Lower leg skin (tissue), 4 donors: ENCODE measurements at regions not wholly inside any gene's neighbourhood (a gene's known extent, or its start where the extent isn't known, plus 50 kb on each side); places are given as distances from the start of the nearest gene placed in this dataset.

Experiments used
- DNase-seq, 2 donors: peaks; one replicate each; pipeline ENCODE4 v3.0.0-alpha.2; 2019; ENCODE audit warnings: low spot score in 2 of 2
- H3K4me3 ChIP-seq: fragments of 200-600 bp; sonication (generic); 2 replicates; pipeline ENCODE4 v1.5.1; 2017; ENCODE audit warnings: mild to moderate bottlenecking, low read depth; ENCODE audit not compliant: poor library complexity, severe bottlenecking
- POLR2A ChIP-seq, 2 donors: fragments of 450-650 bp; IDR thresholded peaks; one replicate each; pipeline ENCODE4 v1.6.1; 2016 to 2017; ENCODE audit warnings: antibody characterized with exemption in 2 of 2, mild to moderate bottlenecking in 1 of 2, moderate library complexity in 1 of 2
- WGBS, 2 donors: methylation state at CpG; one replicate each; pipeline ENCODE4 v1.1.5; 2018; 5-methylcytosine and 5-hydroxymethylcytosine counted together
- intact Hi-C: fragments of 100-400 bp; cut with DNase I; formaldehyde crosslinking; loops from one replicate; pipeline ENCODE4 v1.15.0; 2023; ENCODE audit warnings: low total_unique reads
- TF ChIP-seq, protein P1 (sequence below), 3 donors: fragments of 450-650 bp; IDR thresholded peaks; one replicate each; pipeline ENCODE4 v1.5.1; 2016; ENCODE audit warnings: antibody characterized with exemption in 3 of 3, mild to moderate bottlenecking in 3 of 3, moderate library complexity in 2 of 3

GRCh38 chr2:60252581-60253150, 300.8 kb downstream of the BCL11A start:
- no peak overlapping the region for H3K4me3 ChIP-seq
- intact Hi-C loops, result no loop called here
- DNase-seq, result no peak
- 49 to 66% methylated on average over 6 of the region's 6 CpGs for WGBS, 2 donors
- TF ChIP-seq POLR2A (IDR thresholded peaks at IDR 0.05), result no peak
- TF ChIP-seq, protein P1, sequence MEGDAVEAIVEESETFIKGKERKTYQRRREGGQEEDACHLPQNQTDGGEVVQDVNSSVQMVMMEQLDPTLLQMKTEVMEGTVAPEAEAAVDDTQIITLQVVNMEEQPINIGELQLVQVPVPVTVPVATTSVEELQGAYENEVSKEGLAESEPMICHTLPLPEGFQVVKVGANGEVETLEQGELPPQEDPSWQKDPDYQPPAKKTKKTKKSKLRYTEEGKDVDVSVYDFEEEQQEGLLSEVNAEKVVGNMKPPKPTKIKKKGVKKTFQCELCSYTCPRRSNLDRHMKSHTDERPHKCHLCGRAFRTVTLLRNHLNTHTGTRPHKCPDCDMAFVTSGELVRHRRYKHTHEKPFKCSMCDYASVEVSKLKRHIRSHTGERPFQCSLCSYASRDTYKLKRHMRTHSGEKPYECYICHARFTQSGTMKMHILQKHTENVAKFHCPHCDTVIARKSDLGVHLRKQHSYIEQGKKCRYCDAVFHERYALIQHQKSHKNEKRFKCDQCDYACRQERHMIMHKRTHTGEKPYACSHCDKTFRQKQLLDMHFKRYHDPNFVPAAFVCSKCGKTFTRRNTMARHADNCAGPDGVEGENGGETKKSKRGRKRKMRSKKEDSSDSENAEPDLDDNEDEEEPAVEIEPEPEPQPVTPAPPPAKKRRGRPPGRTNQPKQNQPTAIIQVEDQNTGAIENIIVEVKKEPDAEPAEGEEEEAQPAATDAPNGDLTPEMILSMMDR (IDR thresholded peaks at IDR 0.05), result no peak

DNA sequence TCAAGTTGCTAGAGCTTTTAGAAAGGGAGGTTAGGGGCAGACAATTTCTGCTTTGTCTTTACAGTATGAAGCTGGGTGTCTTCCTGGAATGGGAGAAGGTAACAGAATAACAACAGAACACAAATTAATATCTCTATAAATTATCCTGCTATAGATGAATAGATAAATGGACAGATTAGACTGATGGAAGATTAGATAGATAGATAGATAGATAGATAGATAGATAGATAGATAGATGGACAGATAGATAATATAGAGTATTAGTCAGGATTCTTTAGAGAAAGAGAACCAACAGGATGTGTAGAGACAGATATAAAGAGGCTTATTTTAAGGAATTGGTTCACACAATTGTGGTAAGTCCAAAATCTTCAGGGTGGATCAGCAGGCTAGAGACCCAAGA, 302.2 kb downstream of the BCL11A start:
- intact Hi-C loops, result no loop called here
- DNase-seq, result no peak
- H3K4me3 ChIP-seq, result no peak overlapping the region
- TF ChIP-seq POLR2A (IDR thresholded peaks at IDR 0.05), result no peak
- TF ChIP-seq, protein P1 (IDR thresholded peaks at IDR 0.05), result no peak

DNA sequence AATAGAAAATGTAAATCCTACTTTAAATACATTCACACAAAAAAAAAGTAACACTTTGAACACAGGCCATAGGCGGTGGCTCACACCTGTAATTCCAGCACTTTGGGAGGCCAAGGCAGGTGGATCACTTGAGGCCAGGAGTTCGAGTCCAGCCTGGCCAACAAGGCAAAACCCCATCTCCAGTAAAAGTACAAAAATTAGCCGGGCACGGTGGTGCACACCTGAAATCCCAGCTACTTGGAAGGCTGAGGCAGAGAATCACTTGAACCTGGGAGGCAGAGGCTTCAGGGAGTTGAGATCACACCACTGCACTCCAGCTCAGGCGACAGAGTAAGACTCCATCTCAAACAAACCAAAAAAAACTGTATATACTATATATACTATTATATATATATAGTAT, 303.6 kb downstream of the BCL11A start:
- no peak for DNase-seq
- 91 to 93% methylated on average over 5 of the region's 5 CpGs for WGBS, 2 donors
- no peak overlapping the region for H3K4me3 ChIP-seq
- intact Hi-C loops, result loop anchor here (5.0 kb wide), 1 partner anchor 483 kb away; no protein-coding TSS in a partner anchor
- TF ChIP-seq, protein P1 (IDR thresholded peaks at IDR 0.05), result no peak
- TF ChIP-seq POLR2A (IDR thresholded peaks at IDR 0.05), result no peak

DNA sequence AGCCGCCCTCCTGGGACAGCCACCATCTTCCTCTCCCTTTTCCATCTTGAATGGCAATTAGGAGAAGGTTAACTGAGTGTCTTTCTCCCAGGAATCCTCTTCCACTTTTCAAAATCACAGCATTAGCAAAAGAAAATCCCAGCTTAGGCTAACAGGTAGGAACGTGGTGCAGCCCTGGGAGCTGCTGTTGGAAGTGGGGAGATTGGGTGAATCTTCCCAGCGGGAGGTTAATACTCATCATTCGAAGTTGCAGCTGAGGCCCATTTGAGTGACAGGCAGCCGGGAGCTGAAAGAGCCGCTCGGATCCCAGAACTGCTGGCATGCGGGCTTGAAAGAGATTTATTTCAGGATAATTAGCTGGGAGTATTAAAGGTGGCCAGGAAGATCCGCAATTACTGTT, 306.0 kb downstream of the BCL11A start:
- no peak overlapping the region for H3K4me3 ChIP-seq
- 79 to 81% methylated on average over 9 of the region's 9 CpGs for WGBS, 2 donors
- intact Hi-C loops, result loop anchor here (5.0 kb wide), 1 partner anchor 480 kb away; no protein-coding TSS in a partner anchor
- TF ChIP-seq, protein P1 (IDR thresholded peaks at IDR 0.05), result no peak
- TF ChIP-seq POLR2A (IDR thresholded peaks at IDR 0.05), result no peak
- DNase-seq, result no peak

GRCh38 chr2:60246583-60246982, 306.9 kb downstream of the BCL11A start:
- WGBS, 2 donors, result 92 to 95% methylated on average over 2 of the region's 2 CpGs
- H3K4me3 ChIP-seq, result no peak overlapping the region
- TF ChIP-seq POLR2A (IDR thresholded peaks at IDR 0.05), result no peak
- TF ChIP-seq, protein P1 (IDR thresholded peaks at IDR 0.05), result no peak
- DNase-seq, result no peak
- intact Hi-C loops, result loop anchor here (5.0 kb wide), 1 partner anchor 479 kb away; no protein-coding TSS in a partner anchor
